ENCODE measurements at regions not wholly inside any gene's neighbourhood (a gene's known extent, or its start where the extent isn't known, plus 50 kb on each side); places are given as distances from the start of the nearest gene placed in this dataset.

GRCh38 chr6:113723182-113723581, 134.0 kb upstream of the MARCKS start:
- TF ChIP-seq CTCF (IDR thresholded peaks at IDR 0.05) = no peak
- no peak for TF ChIP-seq POLR2A (IDR thresholded peaks at IDR 0.05)

Measured in esophagus squamous epithelium (tissue), 4 donors.